ENCODE measurements at regions not wholly inside any gene's neighbourhood (a gene's known extent, or its start where the extent isn't known, plus 50 kb on each side); places are given as distances from the start of the nearest gene placed in this dataset.

GRCh38 chr6:115270953-115271352 is 789.7 kb downstream of the FRK start (continued):
- TF ChIP-seq, protein P1, sequence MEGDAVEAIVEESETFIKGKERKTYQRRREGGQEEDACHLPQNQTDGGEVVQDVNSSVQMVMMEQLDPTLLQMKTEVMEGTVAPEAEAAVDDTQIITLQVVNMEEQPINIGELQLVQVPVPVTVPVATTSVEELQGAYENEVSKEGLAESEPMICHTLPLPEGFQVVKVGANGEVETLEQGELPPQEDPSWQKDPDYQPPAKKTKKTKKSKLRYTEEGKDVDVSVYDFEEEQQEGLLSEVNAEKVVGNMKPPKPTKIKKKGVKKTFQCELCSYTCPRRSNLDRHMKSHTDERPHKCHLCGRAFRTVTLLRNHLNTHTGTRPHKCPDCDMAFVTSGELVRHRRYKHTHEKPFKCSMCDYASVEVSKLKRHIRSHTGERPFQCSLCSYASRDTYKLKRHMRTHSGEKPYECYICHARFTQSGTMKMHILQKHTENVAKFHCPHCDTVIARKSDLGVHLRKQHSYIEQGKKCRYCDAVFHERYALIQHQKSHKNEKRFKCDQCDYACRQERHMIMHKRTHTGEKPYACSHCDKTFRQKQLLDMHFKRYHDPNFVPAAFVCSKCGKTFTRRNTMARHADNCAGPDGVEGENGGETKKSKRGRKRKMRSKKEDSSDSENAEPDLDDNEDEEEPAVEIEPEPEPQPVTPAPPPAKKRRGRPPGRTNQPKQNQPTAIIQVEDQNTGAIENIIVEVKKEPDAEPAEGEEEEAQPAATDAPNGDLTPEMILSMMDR (IDR thresholded peaks at IDR 0.05; ENCODE audit: control extremely low read depth in 1 of 3, insufficient read depth in 1 of 3, low read depth in 1 of 3, low read length in 3 of 3) = no peak
